Transverse colon (tissue), 3 donors: ENCODE measurements at regions not wholly inside any gene's neighbourhood (a gene's known extent, or its start where the extent isn't known, plus 50 kb on each side); places are given as distances from the start of the nearest gene placed in this dataset.

Experiments used
- CTCF ChIP-seq, 5 experiments: fragments of 200-600 bp in 3 of 5; fragments of 450-650 bp in 2 of 5; sonication (generic) in 3 of 5; IDR thresholded peaks; 1 replicate in 2 of 5; 2 replicates in 3 of 5; pipeline ENCODE4 v1.5.1; 2016 to 2017; ENCODE audit warnings: antibody characterized with exemption in 5 of 5, inconsistent platforms in 3 of 5, mild to moderate bottlenecking in 2 of 5, moderate library complexity in 1 of 5
- POLR2A ChIP-seq: fragments of 450-650 bp; IDR thresholded peaks from one replicate; pipeline ENCODE4 v1.6.1; 2016; ENCODE audit warnings: antibody characterized with exemption, mild to moderate bottlenecking, moderate library complexity

- TF ChIP-seq POLR2A (no peak), CTCF (IDR thresholded peaks at IDR 0.05) (no peak)
These were observed 275.5 kb upstream of the RUNX1 start for GRCh38 chr21:35324372-35325220.
